ENCODE measurements at regions not wholly inside any gene's neighbourhood (a gene's known extent, or its start where the extent isn't known, plus 50 kb on each side); places are given as distances from the start of the nearest gene placed in this dataset.
"Not testable (repeated sequence)": the region's sequence is repeated elsewhere in the genome, so short reads cannot be mapped to it uniquely, and the experiment has no call there.

DNA sequence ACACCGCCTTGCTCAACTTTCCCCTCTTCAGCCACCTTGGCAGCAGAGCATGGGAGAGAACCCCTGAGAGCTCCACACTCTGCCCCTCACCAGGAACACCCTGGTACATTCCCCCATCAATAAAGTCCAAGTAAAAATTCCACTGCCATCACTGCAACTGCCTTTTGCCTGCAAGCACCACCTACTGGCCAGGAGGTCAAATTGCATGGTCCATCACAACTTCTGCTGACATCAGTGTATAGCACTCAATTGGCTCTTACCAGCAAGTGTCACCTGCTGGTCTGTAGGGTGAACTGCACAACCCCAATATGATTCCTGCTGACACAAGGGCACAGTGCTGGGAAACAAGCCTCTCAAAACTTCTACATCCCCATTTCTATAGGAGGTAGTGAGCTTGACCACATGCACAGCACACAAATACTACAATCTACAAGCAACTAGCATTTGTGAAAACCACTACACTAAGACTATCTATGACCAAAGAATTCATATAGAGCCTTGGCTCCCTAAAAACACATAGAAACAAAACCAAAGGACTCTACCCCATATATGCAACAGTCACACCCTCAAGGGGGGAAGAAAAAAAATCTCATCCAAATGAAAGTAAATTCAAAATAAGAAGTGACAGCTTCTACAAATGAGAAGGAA is 69.2 kb downstream of the FASLG start:
- Histone ChIP-seq H3K79me2 (ENCODE audit: low read length) (no peaks in the 10 kb centered on the region), H3F3A (ENCODE audit: insufficient read depth, low read length) (no peaks in the 10 kb centered on the region), H3K4me2 (ENCODE audit: low read depth, low read length) (no peak overlapping the region), H3K9me3 (replicated peaks; ENCODE audit: insufficient read depth, low read length) (no peaks in the 10 kb centered on the region), H3K9me2 (replicated peaks; ENCODE audit: insufficient read depth, low read length) (no peaks in the 10 kb centered on the region), H3K27ac (ENCODE audit: low read length) (no peak overlapping the region), H3K27me3 (replicated peaks; ENCODE audit: insufficient read depth, low read length) (no peaks in the 10 kb centered on the region), H4K20me1 (ENCODE audit: insufficient read depth, low read length) (no peaks in the 10 kb centered on the region), H3K9ac (ENCODE audit: low read length) (no peak overlapping the region), H3K4me1 (ENCODE audit: low read length) (peaks cover 8% of the 10 kb centered on the region; the same call in 1 of the 2 replicates), H3K36me3 (replicated peaks; ENCODE audit: insufficient read depth, low read length) (no peaks in the 10 kb centered on the region), H2AFZ (ENCODE audit: low read length) (peak overlapping the region; percentile 2; the same call in 1 of the 2 replicates), H3K4me3 (ENCODE audit: low read length) (no peak overlapping the region)
- peak; percentile 87 for DNase-seq
- TF ChIP-seq EZH2phosphoT487 (IDR thresholded peaks at IDR 0.05; ENCODE audit: low read length) (no peak), EZH2 (optimal IDR thresholded peaks at IDR 0.05; ENCODE audit: low read depth, low read length) (no peak)
- TF ChIP-seq, protein P1, sequence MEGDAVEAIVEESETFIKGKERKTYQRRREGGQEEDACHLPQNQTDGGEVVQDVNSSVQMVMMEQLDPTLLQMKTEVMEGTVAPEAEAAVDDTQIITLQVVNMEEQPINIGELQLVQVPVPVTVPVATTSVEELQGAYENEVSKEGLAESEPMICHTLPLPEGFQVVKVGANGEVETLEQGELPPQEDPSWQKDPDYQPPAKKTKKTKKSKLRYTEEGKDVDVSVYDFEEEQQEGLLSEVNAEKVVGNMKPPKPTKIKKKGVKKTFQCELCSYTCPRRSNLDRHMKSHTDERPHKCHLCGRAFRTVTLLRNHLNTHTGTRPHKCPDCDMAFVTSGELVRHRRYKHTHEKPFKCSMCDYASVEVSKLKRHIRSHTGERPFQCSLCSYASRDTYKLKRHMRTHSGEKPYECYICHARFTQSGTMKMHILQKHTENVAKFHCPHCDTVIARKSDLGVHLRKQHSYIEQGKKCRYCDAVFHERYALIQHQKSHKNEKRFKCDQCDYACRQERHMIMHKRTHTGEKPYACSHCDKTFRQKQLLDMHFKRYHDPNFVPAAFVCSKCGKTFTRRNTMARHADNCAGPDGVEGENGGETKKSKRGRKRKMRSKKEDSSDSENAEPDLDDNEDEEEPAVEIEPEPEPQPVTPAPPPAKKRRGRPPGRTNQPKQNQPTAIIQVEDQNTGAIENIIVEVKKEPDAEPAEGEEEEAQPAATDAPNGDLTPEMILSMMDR (IDR thresholded peaks at IDR 0.05; ENCODE audit: low read length): peak; percentile 100

- H3K4me2 ChIP-seq (ENCODE audit: low read depth, low read length); H2AFZ ChIP-seq (ENCODE audit: low read length); H3K9me2 ChIP-seq (replicated peaks; ENCODE audit: insufficient read depth, low read length); H3K36me3 ChIP-seq (replicated peaks; ENCODE audit: insufficient read depth, low read length); H3K9ac ChIP-seq (ENCODE audit: low read length); H3K27ac ChIP-seq (ENCODE audit: low read length); H3K79me2 ChIP-seq (ENCODE audit: low read length); H3K4me3 ChIP-seq (ENCODE audit: low read length); H3F3A ChIP-seq (ENCODE audit: insufficient read depth, low read length); H3K27me3 ChIP-seq (replicated peaks; ENCODE audit: insufficient read depth, low read length); H4K20me1 ChIP-seq (ENCODE audit: insufficient read depth, low read length); H3K4me1 ChIP-seq (ENCODE audit: low read length); H3K9me3 ChIP-seq (replicated peaks; ENCODE audit: insufficient read depth, low read length); DNase-seq: not testable (repeated sequence)
These were observed 69.8 kb downstream of the FASLG start for GRCh38 chr1:172728705-172729104.

DNA sequence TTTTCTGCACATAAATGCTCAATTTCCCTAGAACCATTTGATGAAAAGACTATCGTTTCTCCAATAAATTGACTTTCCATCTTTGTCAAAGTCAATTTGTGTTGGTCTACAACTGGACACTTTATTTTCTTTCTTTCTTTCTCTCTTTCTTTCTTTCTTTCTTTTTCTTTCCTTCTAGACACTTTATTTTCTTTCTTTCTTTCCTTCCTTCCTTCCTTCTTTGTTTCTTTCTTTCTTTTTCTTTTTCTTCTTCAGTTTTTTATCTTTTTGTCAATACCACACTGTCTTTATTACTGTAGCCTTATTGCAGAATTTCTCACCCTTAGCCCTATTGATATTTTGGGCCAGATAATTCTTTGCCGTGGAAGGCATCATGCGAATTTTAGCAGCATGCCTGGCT is 73.5 kb downstream of the FASLG start:
- Histone ChIP-seq H2AFZ (ENCODE audit: low read length) (no peak overlapping the region), H3K79me2 (ENCODE audit: low read length) (no peaks in the 10 kb centered on the region), H4K20me1 (ENCODE audit: insufficient read depth, low read length) (no peaks in the 10 kb centered on the region), H3F3A (ENCODE audit: insufficient read depth, low read length) (no peaks in the 10 kb centered on the region), H3K36me3 (replicated peaks; ENCODE audit: insufficient read depth, low read length) (no peaks in the 10 kb centered on the region), H3K4me1 (ENCODE audit: low read length) (no peaks in the 10 kb centered on the region), H3K9ac (ENCODE audit: low read length) (no peak overlapping the region), H3K9me2 (replicated peaks; ENCODE audit: insufficient read depth, low read length) (no peaks in the 10 kb centered on the region), H3K27ac (ENCODE audit: low read length) (no peak overlapping the region), H3K9me3 (replicated peaks; ENCODE audit: insufficient read depth, low read length) (no peaks in the 10 kb centered on the region), H3K27me3 (replicated peaks; ENCODE audit: insufficient read depth, low read length) (no peaks in the 10 kb centered on the region), H3K4me2 (ENCODE audit: low read depth, low read length) (no peak overlapping the region), H3K4me3 (ENCODE audit: low read length) (no peak overlapping the region)
- no peak for TF ChIP-seq EZH2phosphoT487 (IDR thresholded peaks at IDR 0.05; ENCODE audit: low read length)
- no peak for TF ChIP-seq EZH2 (optimal IDR thresholded peaks at IDR 0.05; ENCODE audit: low read depth, low read length)
- TF ChIP-seq, protein P1 (IDR thresholded peaks at IDR 0.05; ENCODE audit: low read length): no peak
- DNase-seq: no peak

DNA sequence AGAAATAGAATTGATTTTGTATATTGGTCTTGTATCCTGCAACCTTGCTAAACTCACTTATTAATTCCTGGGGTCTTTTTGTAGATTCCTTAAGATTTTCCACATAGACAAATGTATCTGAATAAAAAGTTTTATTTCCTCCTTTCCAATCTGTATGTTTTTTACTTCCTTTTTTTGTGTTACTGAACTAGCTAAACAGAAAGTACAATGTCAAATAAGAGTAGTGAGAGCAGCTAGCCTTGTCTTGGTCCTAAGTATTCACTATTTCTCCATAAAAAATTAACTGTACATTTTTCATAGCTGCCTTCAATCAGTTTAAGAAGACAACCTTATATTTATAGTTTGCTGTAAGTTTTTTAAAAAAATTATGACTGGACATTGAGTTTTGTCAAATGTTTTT is 74.9 kb downstream of the FASLG start:
- Histone ChIP-seq H3K27ac (ENCODE audit: low read length) (no peak overlapping the region), H3K79me2 (ENCODE audit: low read length) (no peaks in the 10 kb centered on the region), H3F3A (ENCODE audit: insufficient read depth, low read length) (no peaks in the 10 kb centered on the region), H3K27me3 (replicated peaks; ENCODE audit: insufficient read depth, low read length) (no peaks in the 10 kb centered on the region), H3K4me1 (ENCODE audit: low read length) (no peaks in the 10 kb centered on the region), H2AFZ (ENCODE audit: low read length) (no peak overlapping the region), H4K20me1 (ENCODE audit: insufficient read depth, low read length) (no peaks in the 10 kb centered on the region), H3K36me3 (replicated peaks; ENCODE audit: insufficient read depth, low read length) (no peaks in the 10 kb centered on the region), H3K4me3 (ENCODE audit: low read length) (no peak overlapping the region), H3K9ac (ENCODE audit: low read length) (no peak overlapping the region), H3K4me2 (ENCODE audit: low read depth, low read length) (no peak overlapping the region), H3K9me3 (replicated peaks; ENCODE audit: insufficient read depth, low read length) (no peaks in the 10 kb centered on the region), H3K9me2 (replicated peaks; ENCODE audit: insufficient read depth, low read length) (no peaks in the 10 kb centered on the region)
- TF ChIP-seq, protein P1 (IDR thresholded peaks at IDR 0.05; ENCODE audit: low read length): no peak
- DNase-seq: no peak

Measured in MM.1S (cell line).